HG03439 (cell line): ENCODE measurements at regions not wholly inside any gene's neighbourhood (a gene's known extent, or its start where the extent isn't known, plus 50 kb on each side); places are given as distances from the start of the nearest gene placed in this dataset.

ENCODE experiments used
- ATAC-seq: cut with Tn5 transposase; IDR thresholded peaks from one replicate; pipeline ENCODE4 v1.9.1; 2021; ENCODE audit warnings: mild to moderate bottlenecking, moderate library complexity; ENCODE audit not compliant: unreplicated experiment

DNA sequence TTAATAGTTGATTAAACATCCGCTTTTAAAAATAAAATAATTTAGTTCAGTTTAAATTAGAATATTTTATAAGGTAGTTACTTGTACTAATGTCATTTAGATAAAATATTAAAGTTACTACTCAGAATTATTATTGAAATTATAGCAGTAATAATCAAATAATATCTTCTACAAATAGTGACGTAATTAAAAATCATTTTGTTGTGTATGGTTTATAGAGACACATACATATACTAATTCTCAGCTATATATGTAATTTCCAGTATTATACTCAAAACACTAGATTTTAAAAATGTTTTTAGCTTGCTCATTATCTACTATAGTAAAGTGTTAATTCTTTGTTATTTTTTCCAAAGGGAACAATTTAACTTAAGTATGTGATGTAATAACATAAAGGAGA, 435.2 kb upstream of the MANEA start:
- ATAC-seq: no peak

DNA sequence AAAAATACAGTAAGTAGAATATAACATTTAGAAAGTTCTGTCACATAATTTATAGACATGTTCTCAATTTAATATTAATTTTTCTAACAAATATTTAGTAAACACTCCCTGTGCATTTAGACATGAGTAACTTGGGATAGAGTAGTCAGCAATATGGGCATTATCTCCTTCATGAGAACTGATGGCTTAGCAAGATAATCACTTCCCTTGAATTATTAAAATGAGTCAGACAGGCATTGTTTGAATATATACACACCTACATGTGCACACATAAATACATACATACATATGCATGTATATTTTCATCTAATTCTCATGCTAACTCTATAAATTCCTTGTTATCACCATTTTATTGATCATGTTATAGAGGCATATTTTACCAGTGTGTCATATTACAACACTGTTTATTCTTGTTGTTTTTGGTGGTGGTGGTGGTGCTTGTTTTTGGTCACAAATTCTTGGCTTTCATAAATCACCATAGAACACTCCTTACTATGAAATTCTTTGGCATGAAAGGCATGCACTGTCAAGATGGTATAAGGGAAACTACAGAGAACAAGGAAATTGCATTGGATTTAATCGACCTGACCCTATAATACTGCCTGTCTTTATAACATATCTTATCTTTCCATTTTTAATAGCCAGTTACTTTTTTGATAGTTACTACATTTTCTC, 434.5 kb upstream of the MANEA start:
- no peak for ATAC-seq

DNA sequence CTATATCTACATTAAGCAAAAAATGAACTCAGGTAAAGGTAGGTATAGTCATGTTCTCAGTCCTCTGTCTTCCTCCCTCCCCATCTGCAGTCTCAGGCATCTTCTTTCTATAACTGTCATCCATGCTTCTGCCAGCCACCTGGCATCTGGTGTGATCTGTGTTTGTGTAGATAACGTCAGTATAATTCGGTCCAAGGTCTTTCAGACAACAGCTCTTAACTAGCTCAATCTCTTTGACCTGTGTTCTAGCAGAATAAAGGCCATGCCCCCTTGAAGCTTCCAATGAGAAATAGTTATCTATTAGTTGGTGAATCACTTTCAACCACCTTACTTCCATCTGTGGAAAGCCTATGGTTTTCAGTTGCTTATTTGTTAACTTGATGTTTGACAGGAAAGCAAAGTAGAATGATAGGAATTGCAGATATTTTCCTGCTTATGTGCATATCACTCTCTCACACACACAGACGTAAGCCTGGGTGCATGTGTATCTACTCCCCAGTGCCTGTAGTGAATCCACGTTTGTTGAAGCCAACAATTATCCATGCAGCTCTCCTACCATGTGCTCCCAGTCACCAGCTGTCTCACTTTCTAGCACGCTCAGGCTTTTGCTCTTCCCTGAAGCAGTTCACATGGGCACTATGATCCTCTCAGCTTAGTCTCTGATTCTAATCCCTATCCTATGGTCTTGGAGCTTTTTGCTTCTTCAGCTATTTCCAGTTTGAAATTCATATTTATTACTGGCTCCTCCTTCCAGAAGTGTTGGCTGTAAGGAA, 433.7 kb upstream of the MANEA start:
- no peak for ATAC-seq

DNA sequence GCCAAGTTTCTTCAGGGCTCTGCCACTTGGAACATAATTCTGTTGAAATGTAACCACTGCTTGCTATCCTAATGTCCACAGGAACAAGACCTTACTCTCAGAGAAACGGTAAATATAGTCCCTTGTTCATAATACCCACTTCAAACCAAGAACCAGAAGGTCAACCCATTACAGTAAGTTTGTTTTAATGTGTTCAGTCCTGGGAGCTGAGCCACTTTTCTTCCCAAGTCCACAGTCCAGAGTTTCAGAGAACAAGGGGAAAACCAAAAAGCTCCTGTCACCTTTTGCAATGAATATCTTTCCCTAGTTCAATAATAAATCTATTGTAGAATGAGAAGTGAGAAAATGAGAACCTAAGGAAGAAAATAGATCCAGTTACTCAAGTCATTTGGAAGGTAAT, 431.9 kb upstream of the MANEA start:
- no peak for ATAC-seq

DNA sequence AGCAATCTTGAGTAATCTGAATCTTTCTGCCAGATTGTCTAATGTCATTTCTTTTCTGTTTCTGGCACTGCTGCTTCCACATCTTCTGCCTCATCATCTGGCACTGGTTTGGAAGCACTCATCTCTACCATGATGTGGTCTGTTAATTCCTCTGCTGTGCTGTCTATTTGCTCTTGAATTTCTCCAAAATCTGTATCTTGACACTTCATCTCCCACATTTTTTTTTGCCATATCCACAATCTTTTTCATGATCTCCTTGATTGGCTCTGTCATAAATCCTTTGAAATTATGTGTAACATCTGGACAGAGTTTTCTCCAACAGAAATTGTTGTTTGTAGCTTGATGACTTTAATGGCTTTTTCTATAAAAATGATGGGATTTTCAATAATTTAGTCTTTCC, 417.8 kb upstream of the MANEA start:
- ATAC-seq: no peak

DNA sequence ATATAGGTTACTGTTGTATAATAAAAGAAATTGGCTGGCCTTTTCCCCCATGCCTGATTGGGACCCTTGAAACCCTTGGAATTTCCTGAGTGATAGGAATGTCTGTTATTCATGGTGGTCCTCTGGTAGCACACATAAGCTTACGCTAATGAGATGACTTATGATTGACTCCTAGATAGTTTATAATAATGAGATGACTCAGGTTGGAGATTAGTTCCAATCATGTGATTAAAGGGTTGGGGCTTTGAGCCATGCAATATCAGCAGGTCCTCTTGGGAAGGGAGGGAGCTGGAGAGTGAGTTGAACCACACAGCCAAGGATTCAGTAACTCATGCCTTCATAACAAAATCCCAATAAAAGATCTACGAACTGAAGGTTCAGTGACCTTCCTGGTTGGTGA, 407.6 kb upstream of the MANEA start:
- no peak for ATAC-seq

DNA sequence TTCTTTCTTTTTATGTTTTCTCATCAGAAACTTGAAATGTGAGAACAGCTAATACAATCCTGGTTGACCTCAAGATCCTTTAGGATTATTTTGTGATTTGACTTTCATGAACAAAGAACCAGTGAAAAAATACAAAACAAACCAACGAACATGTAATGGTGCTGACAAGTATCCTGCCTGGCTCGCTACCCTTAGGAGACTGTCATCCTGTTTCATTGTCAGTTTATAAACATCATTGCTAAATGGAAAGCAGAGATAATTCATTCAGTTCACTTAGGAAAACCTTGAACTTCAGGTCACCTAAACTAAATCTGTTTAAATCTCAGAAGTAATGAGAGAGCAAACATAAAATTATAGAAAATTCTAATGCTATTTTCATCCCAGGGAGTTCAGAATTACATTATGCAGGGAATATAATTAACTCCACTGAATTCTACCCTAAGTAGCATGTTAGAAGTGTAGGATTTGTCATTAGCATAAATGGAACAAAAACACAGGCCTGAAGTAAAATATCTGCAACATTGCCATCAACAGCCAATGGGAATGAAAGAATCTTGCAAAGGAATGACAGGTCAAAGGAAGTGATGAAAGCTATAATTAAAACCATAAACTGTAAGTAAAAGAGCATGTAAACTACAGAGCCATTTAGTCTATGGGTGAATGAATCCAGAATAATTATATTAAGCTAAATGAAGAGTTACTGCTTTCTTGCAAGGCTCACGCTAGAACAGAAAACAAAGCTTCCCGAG, 401.2 kb upstream of the MANEA start:
- no peak for ATAC-seq

DNA sequence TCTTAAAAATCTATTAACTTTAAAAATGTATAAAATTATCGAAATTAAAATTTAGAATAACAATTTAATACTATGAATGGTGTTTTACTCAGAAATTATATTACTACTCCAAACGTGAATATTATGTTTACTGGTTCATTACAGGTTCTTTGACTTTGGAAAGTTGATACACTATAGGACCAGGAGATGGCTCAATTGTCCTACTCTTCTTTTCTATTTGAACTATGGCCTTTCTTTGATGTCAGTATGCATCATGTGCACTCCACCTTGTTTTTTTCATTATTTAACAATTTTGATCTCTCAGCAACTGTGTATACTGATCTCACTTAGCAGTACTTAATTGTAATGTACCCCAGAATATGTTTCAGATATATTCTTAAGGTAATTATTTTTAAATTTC, 391.5 kb upstream of the MANEA start:
- no peak for ATAC-seq

DNA sequence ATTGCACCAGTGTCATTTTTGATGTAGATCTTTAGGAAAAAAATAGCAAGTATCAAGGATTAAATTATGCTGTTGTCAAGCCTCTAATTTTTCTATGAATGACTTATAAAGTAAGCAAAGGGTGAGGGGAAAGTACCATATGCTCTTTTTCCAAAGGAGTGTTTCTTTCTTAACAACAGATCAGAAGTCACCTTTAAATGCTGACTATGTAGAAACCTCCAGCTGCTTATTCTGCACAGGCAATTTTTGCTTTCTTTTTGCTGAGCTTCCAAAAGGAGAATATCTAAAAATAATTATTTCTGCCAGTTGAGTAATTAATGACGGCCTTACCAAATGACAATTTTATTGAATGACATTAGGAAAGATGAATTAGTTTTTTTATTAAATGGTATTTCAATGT, 390.6 kb upstream of the MANEA start:
- ATAC-seq: no peak

DNA sequence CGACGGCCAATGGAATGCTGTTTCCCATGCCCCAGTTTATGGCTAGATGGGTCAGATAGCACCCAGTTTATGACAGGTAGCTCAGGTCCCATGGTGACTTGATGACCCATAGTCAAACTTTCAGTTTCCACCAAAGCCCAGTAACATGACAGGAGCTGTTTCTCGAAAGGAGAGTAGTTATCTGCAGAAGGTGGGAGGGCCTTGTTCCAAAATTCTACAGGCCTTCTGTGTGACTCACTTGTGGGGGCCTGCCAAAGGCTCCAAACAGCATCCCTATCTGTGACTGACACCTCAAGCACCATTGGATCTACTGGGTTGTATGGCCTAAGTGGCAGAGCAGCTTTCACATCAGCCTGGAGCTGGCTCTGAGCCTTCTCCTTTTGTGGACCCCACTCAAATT, 379.7 kb upstream of the MANEA start:
- no peak for ATAC-seq

DNA sequence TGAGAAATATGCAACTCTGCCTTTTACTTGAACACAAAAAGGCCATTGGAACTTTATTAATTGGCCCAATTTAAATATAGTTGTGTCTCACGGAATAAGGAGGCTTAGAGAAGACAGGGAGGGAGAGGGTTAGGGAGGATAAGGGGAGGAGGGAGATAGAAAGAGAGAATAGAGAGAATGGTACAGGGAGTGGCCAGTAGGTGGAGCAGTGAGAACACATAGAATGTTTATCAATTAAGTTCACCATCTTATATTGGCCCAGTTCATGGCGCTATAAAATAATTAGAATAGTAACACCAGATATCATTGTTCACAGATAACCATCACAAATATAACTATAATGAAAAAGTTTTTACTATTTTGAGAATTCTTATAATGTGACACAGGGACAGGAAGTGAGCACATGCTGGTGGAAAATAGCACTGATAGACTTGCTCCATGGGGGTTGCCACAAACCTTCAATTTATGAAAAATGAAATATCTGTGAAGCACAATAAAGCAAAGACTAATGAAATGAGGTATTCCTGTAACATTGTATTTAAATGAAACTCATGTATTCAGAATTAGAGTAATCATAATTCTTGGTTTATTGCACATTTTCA, 374.1 kb upstream of the MANEA start:
- peak; percentile 85 for ATAC-seq

DNA sequence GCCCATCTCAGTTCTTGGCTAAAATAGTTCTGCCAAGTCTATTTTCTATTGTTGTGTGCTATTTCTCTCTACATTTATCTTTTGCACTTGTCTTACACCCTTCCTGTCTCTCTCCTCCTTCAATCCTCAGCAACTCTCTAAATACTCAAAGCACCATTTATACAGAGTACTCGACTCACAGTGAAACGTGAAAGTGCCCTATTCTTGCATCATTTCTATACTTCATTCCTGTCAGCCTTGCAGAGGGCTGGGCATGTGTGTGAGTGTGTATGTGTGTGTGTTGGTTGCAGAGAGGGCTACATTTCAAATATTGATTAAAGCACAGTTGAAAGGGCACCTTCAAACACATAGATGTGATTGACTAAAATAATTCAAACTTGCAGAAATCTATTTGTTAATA, 373.2 kb upstream of the MANEA start:
- no peak for ATAC-seq

DNA sequence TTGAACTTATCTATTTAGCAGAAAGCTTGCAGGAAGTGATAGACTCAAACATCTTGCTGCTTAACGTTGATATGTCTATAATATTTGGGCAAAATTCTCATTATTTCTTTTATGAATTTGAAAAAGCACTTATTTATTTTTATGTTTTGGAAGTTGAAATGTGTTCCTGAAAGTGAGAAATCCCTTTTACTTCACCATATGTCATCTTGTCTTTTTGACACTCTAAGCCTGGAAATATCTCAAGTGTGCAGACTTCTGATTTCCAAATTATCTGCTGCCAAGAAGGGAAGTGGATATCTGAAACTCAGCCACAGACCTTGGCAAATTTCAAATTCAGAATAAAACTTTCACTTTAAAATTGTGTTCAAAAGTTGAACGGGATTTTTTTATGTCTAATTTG, 368.7 kb upstream of the MANEA start:
- ATAC-seq: no peak

DNA sequence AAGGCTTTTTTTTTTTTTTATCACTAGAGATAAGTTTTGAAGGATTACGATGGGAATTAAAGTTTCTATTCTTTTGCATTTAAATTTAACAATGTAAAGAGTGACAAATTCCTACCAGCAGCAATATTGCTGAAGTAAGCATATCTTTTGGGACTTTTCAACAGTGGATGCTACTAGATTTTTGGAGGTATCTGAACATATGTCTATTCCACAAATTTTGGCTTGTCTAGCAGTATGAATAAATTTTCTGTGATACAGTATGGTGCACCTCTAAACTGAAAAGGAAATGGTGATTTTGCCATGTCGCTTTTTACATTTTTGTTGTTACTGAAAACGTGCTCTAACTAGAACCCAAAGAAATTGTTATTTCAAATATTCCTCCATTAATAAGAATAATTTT, 368.3 kb upstream of the MANEA start:
- ATAC-seq: no peak

DNA sequence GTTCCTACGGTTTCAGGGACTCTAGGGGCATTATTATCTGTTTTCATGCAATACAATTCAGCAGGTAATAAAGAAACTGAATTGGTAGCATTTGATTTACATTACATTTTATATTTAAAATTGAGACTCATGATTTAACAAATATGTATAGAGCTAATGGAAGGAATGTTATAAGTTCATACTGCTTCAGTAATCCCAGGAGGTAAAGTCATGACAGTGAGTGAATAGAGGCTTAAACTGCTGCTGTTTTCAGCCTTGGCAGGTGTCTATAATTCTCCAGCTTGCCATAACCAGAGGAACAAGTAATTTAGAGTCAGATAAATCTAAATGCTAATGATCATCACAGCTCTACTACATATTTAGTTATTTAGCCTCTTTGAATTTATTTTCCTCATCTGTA, 360.8 kb upstream of the MANEA start:
- ATAC-seq: no peak

DNA sequence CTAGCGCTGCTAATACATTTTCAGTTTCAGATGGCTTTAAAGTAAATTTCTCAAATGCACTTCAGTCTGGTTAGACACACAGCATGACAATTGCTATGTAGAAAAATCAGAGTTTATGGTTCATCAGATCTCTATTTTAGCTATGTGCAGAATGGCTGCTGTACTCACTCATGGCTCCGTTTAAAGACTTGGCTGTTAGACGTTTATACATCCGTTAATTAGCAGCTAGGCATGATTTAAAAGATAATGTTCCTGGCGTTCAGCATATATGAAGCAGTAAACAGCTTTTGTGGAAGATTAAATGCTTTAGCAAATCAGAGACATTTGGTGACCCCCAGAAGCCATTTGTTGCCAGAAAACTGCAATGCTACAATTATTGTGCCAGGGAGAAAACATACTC, 350.0 kb upstream of the MANEA start:
- ATAC-seq: no peak

DNA sequence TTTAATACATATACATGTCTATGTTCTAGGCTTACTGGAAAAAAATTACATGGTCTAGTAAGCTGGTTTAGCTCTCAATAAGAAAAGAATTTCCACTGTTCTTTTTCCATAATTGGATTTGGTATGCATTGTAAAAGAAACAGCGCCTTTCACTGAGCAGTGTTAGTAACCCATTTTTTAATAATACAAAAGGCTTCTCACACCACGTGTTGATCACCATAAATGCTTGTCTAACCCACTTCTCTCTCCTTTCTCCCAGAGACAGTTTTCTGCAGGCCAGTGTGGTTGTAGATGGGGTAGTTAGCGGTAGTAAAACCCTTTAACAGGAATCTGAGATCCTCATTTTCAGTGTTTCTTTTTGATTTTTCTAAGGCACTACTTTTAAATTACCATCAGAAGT, 348.7 kb upstream of the MANEA start:
- ATAC-seq: no peak

DNA sequence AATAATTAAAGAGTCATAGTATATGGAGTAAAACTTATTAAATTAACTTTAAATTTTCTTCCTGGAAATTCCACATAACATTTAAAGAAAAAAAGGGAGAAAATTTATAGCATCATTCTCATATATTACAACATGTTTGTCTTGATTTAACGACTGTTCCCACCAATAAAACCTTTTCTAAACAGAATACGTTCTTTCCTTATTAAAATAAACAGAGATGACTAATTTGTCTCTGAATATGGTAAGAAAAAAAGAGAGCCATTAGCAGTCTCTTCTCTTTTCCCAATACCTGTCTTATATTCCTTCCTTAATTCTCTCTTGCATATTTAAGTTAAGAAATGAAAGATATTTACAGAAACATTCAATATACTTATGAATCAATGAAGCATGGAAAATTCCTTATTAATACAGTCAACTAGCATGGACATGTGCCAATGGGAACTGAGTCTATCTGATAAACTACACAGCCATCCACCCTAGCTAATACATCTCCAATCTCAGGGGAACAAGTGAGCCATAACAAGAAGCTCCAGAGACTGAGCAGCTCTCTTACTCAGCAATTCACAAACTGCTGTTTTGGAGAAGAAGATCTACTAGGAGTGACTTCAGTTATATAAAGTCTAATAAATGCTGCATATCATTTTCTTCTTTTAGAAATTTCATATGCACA, 347.1 kb upstream of the MANEA start:
- ATAC-seq: no peak

DNA sequence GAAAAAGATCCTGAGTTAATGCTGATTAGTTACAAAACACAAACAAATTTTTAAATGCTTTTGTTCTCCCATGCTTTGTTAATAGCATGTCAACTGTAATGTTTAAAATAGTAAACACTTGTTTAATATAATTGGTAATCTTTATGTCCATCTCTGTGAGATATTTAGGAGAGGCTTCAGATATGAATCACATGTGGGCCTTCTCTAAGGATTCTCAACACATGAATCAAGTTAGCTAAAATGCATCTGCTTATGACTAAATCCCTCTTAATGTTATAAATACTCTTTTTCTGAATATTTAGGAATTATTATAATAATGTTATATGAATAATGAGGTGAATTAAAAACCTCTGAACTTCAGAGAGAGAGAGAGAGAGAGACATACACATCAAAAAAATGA, 345.9 kb upstream of the MANEA start:
- ATAC-seq: no peak

DNA sequence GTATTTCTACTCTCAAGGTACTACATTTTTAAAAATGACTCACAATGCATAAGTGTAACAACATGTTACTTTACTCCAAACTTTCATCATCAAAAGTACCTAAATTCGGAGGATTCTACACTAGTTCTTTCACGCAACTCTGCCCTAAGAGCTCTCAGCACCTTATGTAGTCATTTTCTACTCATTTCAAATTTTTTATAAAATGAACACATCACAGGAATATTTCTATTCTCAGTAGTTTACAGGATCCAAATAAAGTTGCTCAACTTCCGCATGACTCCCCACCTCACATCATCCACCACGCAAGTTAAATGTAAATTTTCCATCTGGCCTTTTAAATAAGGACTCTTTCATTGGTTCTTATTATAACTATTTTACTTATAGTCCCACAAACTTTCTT, 344.9 kb upstream of the MANEA start:
- no peak for ATAC-seq

DNA sequence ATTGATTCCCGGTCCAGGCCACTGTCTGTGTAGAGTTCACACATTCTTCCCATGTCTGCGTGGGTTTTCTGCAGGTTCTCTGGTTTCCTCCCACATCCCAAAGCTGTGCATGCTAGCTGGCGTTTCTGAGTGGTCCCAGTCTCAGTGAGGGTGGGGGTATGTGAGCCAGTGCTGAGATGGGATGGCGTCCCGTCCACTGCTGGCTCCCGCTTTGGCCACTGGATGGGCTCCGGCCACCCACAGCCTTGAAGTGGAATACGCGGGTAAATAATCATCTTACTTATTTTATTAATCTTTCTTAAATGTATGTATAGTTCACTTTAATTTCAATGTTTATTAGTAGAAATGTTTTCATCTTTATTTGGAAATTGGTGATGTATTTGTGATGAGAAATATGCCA, 343.5 kb upstream of the MANEA start:
- no peak for ATAC-seq
